Activated T-cell treated with anti-CD3 and anti-CD28 coated beads, Interleukin-2, amount 50 U/mL, for 4 hours (primary cell): ENCODE measurements at regions not wholly inside any gene's neighbourhood (a gene's known extent, or its start where the extent isn't known, plus 50 kb on each side); places are given as distances from the start of the nearest gene placed in this dataset.

Experiments used
- ATAC-seq, 2 donors: fragments of 200-7000 bp; cut with Tn5 transposase; one replicate each; pipeline ENCODE4 v1.10.0; 2021
- DNase-seq: peaks from one replicate; pipeline ENCODE4 v3.0.0-alpha.2; 2020
- H3K27me3 Mint-ChIP-seq: one replicate; pipeline ENCODE4 v1.8.0; 2021; ENCODE audit warnings: low read depth, mixed read lengths
- H3K36me3 Mint-ChIP-seq: one replicate; pipeline ENCODE4 v1.8.0; 2022; ENCODE audit warnings: mixed read lengths; ENCODE audit not compliant: insufficient read depth
- H3K4me1 Mint-ChIP-seq: one replicate; pipeline ENCODE4 v1.8.0; 2021; ENCODE audit warnings: low read depth, mixed read lengths
- H3K4me3 Mint-ChIP-seq: one replicate; pipeline ENCODE4 v1.8.0; 2021; ENCODE audit warnings: mild to moderate bottlenecking, moderate library complexity, mixed read lengths
- H3K9me3 Mint-ChIP-seq: one replicate; pipeline ENCODE4 v1.8.0; 2021; ENCODE audit warnings: mixed read lengths

DNA sequence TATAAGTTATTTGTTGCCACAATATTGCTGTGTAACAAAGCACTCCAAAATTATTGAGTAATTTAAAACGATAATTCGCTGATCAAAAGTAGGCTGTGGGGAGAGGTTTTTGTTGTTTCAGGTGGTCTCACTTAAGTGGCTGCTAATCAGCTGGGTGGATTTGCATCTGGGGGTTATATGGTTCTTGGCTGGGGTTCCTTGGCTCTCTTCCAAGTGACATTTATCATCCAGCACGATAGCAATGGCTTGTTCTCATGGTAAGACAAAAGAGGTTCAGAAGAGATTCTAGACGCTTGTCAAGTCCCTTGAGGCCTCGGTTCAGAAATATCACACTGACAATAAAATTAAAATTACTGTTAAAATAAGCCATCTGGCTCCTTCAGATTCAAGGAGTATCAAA lies 1648.8 kb downstream of the GRIK2 start:
- Mint-ChIP-seq H3K9me3 (no peaks in the 10 kb centered on the region), H3K27me3 (no peaks in the 10 kb centered on the region), H3K4me1 (no peaks in the 10 kb centered on the region), H3K36me3 (no peaks in the 10 kb centered on the region), H3K4me3 (no peak overlapping the region)
- no peak for DNase-seq
- no peak for ATAC-seq

GRCh38 chr6:103036846-103037245 lies 1643.3 kb downstream of the GRIK2 start:
- H3K4me1 Mint-ChIP-seq = no peaks in the 10 kb centered on the region
- H3K27me3 Mint-ChIP-seq = no peaks in the 10 kb centered on the region
- DNase-seq (no peak), ATAC-seq (no peak)
- H3K9me3 Mint-ChIP-seq = peaks cover 10% of the 10 kb centered on the region
- H3K4me3 Mint-ChIP-seq = no peak overlapping the region
- no peaks in the 10 kb centered on the region for H3K36me3 Mint-ChIP-seq

DNA sequence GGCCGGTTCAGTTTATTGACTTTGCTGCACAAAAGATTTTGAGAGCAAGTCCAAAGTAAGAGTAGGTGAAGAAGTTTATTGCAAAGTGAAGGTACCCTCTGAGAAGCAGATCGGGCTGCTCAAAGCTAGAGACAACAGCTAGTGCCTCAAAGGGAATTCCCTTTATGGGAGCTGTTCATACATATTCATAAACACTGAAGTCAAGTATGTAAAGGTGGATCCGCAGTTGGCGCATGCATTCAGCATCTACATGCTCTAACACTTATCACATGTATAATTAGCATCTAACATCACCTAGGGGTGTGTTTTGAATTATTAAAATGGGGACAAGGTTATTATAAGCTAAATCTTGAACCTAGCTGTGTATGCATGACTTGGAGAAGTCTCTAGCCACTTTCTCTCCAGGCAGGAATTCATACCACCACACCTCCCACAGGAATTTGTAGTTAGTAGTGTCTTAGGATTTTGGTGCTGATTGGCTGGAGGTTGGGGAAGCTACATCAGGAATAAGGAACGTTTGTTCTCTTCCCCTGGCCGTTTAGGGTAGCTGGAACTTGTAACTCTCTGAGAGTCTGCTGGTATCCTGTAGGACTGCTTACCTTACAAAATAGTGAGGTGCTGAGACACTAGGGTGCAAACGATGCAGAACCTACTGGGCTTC lies 1633.9 kb downstream of the GRIK2 start:
- Mint-ChIP-seq H3K4me3 (no peak overlapping the region), H3K36me3 (no peaks in the 10 kb centered on the region), H3K9me3 (no peaks in the 10 kb centered on the region), H3K27me3 (no peaks in the 10 kb centered on the region), H3K4me1 (no peaks in the 10 kb centered on the region)
- no peak for DNase-seq
- no peak for ATAC-seq

- ATAC-seq = no peak
- no peaks in the 10 kb centered on the region for H3K27me3 Mint-ChIP-seq
These were observed 1624.9 kb downstream of the GRIK2 start for GRCh38 chr6:103018426-103018825.

DNA sequence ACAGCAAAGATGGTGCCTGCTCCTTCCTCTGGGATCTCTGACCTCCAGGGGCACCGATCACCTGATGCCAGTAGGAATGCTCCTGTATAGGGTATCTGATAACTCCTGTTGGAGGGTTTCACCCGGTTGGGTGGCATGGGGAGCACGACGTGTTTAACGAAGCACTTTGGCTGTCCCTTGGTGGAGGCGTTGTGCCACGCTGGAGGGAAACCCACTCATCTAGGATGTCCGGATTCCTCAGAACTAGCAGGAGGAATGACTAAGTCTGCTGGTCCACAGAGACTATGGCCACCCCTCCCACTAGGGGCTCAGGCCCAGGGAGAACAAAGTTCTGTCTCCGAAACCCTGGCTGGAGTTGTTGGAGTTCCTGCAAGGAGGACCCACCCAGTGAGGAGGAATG lies 1624.4 kb downstream of the GRIK2 start:
- no peaks in the 10 kb centered on the region for H3K9me3 Mint-ChIP-seq
- ATAC-seq = no peak
- no peaks in the 10 kb centered on the region for H3K27me3 Mint-ChIP-seq
- no peak for DNase-seq
- H3K4me1 Mint-ChIP-seq = no peaks in the 10 kb centered on the region
- H3K36me3 Mint-ChIP-seq = no peaks in the 10 kb centered on the region
- no peak overlapping the region for H3K4me3 Mint-ChIP-seq

More at GRCh38 chr6:103018426-103018825, 1624.9 kb downstream of the GRIK2 start:
- DNase-seq = no peak
- Mint-ChIP-seq H3K4me1 (no peaks in the 10 kb centered on the region), H3K36me3 (no peaks in the 10 kb centered on the region), H3K4me3 (no peak overlapping the region), H3K9me3 (no peaks in the 10 kb centered on the region)

GRCh38 chr6:103011605-103012004 lies 1618.1 kb downstream of the GRIK2 start:
- ATAC-seq = no peak
- Mint-ChIP-seq H3K4me3 (no peak overlapping the region), H3K4me1 (no peaks in the 10 kb centered on the region), H3K27me3 (no peaks in the 10 kb centered on the region), H3K36me3 (no peaks in the 10 kb centered on the region), H3K9me3 (peaks cover 8% of the 10 kb centered on the region)
- DNase-seq = no peak

DNA sequence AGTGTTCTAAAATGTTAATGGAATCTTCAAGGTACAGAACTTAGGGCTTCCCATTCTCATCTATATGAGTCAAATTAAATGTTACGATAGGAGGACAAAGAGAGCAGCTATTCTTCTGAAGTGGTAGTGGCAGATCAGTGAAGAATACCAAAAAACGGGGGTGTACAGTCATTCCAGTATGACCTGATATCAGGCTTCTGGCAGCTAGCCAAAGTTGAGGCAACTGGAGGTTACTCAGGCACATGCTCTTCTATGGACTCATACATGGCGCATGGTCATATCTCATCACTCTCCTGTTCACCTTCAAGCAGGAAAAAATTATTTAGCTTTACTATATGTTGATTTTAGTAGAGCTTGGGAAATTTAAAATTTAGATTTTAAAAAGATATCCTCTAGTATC lies 1608.8 kb downstream of the GRIK2 start:
- Mint-ChIP-seq H3K27me3 (no peaks in the 10 kb centered on the region), H3K9me3 (peaks cover 18% of the 10 kb centered on the region), H3K4me3 (no peak overlapping the region), H3K36me3 (no peaks in the 10 kb centered on the region), H3K4me1 (no peaks in the 10 kb centered on the region)
- no peak for ATAC-seq
- no peak for DNase-seq

- Mint-ChIP-seq H3K36me3 (no peaks in the 10 kb centered on the region), H3K27me3 (no peaks in the 10 kb centered on the region), H3K4me3 (no peak overlapping the region), H3K4me1 (no peaks in the 10 kb centered on the region), H3K9me3 (peaks cover 18% of the 10 kb centered on the region)
- DNase-seq (no peak), ATAC-seq (no peak)
These were observed 1608.2 kb downstream of the GRIK2 start for GRCh38 chr6:103001724-103002123.

- Mint-ChIP-seq H3K4me1 (no peaks in the 10 kb centered on the region), H3K4me3 (no peak overlapping the region), H3K27me3 (no peaks in the 10 kb centered on the region), H3K9me3 (peaks cover 18% of the 10 kb centered on the region), H3K36me3 (no peaks in the 10 kb centered on the region)
- DNase-seq (no peak), ATAC-seq (no peak)
These were observed 1607.2 kb downstream of the GRIK2 start for GRCh38 chr6:103000688-103001087.

- Mint-ChIP-seq H3K36me3 (no peaks in the 10 kb centered on the region), H3K4me1 (no peaks in the 10 kb centered on the region), H3K27me3 (no peaks in the 10 kb centered on the region), H3K9me3 (peaks cover 6% of the 10 kb centered on the region), H3K4me3 (no peak overlapping the region)
- no peak for ATAC-seq
- DNase-seq = no peak
These were observed 1602.0 kb downstream of the GRIK2 start for GRCh38 chr6:102995491-102995890.

DNA sequence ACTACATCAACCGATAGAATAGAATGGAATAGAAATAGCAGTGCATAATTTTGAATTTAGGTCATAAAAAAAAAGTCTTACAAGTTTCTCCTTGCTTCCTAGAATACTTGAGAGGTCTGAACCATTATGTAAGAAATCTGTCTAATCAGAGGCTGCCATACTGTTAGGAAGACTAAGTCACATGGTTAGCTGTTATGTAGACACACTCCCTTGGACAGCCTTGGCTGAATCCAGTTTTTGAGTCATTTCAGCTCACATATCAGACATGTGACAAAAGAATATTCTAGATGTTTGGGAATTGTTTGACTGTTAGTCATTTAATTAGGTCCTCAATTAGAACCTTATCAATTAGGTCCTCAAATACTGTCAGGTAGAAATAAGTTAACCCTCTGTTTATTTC lies 1601.4 kb downstream of the GRIK2 start:
- Mint-ChIP-seq H3K36me3 (no peaks in the 10 kb centered on the region), H3K27me3 (no peaks in the 10 kb centered on the region), H3K9me3 (peaks cover 3% of the 10 kb centered on the region), H3K4me3 (no peak overlapping the region), H3K4me1 (no peaks in the 10 kb centered on the region)
- ATAC-seq (no peak), DNase-seq (no peak)

- H3K36me3 Mint-ChIP-seq = no peaks in the 10 kb centered on the region
- H3K4me3 Mint-ChIP-seq = no peak overlapping the region
- ATAC-seq (no peak), DNase-seq (no peak)
- no peaks in the 10 kb centered on the region for H3K4me1 Mint-ChIP-seq
- no peaks in the 10 kb centered on the region for H3K27me3 Mint-ChIP-seq
- peaks cover 5% of the 10 kb centered on the region for H3K9me3 Mint-ChIP-seq
These were observed 1592.6 kb downstream of the GRIK2 start for GRCh38 chr6:102986086-102986485.

- no peaks in the 10 kb centered on the region for H3K27me3 Mint-ChIP-seq
- H3K36me3 Mint-ChIP-seq = no peaks in the 10 kb centered on the region
- no peaks in the 10 kb centered on the region for H3K4me1 Mint-ChIP-seq
- H3K4me3 Mint-ChIP-seq = no peak overlapping the region
- DNase-seq = no peak
- H3K9me3 Mint-ChIP-seq = peaks cover 9% of the 10 kb centered on the region
- no peak for ATAC-seq
These were observed 1590.8 kb downstream of the GRIK2 start for GRCh38 chr6:102984357-102984756.

DNA sequence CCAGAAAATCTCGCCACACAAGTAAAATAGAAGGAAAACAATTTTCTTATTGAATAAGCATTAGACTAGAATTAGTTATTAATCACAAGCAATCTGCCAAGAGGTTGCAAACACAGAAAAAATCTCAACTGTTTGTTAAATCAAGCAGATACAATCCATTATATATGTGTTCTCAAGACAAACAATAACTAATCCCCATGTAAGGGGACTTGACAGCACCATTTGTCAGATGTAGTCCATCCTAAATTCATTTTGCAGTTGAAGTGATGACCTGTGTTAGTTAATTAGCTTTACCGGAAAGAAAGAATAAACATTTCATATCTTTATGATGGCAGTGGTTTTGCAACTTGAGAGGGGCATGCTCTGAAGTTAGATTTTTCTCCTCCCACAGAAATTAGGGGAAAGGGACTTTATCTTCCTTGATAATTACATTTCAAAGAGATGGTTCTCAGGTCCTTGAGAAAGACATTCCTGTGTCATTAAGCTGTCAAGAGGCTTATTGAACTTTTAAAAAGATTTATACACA lies 1588.0 kb downstream of the GRIK2 start:
- Mint-ChIP-seq H3K4me1 (no peaks in the 10 kb centered on the region), H3K4me3 (no peak overlapping the region), H3K36me3 (no peaks in the 10 kb centered on the region), H3K9me3 (peaks cover 13% of the 10 kb centered on the region), H3K27me3 (no peaks in the 10 kb centered on the region)
- DNase-seq (no peak), ATAC-seq (no peak)

- DNase-seq (no peak), ATAC-seq (no peak)
- Mint-ChIP-seq H3K4me1 (no peaks in the 10 kb centered on the region), H3K36me3 (no peaks in the 10 kb centered on the region), H3K9me3 (peaks cover 17% of the 10 kb centered on the region), H3K4me3 (no peak overlapping the region), H3K27me3 (no peaks in the 10 kb centered on the region)
These were observed 1587.4 kb downstream of the GRIK2 start for GRCh38 chr6:102980951-102981350.
